ENCODE measurements at regions not wholly inside any gene's neighbourhood (a gene's known extent, or its start where the extent isn't known, plus 50 kb on each side); places are given as distances from the start of the nearest gene placed in this dataset.

- TF ChIP-seq POLR2A (IDR thresholded peaks at IDR 0.05) (no peak), CTCF (IDR thresholded peaks at IDR 0.05 in 8 of 11, conservative IDR thresholded peaks at IDR 0.05 in 3 of 11) (no peak), POLR2AphosphoS5 (IDR thresholded peaks at IDR 0.05) (no peak)
Measured at GRCh38 chr4:79232540-79232939, 93.3 kb downstream of the NAA11 start.
